ENCODE measurements at regions not wholly inside any gene's neighbourhood (a gene's known extent, or its start where the extent isn't known, plus 50 kb on each side); places are given as distances from the start of the nearest gene placed in this dataset.

DNA sequence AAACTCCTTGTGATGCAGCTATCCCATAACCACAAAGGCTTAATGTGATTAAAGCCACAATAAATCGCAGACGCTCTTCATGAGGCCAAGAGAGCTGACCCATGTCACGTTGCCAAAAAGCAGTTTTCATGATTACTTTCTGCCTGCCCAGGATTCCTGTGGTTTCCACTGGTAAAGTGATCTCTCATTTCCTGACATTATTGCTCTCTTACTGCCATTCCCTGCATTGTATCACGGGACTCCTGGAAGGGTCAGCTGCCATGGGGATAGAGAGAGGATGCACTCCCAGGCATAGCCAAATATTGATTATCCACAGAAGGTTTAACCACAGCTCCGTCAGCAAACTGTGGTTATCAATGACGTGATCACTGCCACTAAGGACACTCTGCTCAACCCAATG is 103.8 kb upstream of the SLC1A3 start:
- TF ChIP-seq, protein P1, sequence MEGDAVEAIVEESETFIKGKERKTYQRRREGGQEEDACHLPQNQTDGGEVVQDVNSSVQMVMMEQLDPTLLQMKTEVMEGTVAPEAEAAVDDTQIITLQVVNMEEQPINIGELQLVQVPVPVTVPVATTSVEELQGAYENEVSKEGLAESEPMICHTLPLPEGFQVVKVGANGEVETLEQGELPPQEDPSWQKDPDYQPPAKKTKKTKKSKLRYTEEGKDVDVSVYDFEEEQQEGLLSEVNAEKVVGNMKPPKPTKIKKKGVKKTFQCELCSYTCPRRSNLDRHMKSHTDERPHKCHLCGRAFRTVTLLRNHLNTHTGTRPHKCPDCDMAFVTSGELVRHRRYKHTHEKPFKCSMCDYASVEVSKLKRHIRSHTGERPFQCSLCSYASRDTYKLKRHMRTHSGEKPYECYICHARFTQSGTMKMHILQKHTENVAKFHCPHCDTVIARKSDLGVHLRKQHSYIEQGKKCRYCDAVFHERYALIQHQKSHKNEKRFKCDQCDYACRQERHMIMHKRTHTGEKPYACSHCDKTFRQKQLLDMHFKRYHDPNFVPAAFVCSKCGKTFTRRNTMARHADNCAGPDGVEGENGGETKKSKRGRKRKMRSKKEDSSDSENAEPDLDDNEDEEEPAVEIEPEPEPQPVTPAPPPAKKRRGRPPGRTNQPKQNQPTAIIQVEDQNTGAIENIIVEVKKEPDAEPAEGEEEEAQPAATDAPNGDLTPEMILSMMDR (IDR thresholded peaks at IDR 0.05; ENCODE audit: low read depth, low read length, poor library complexity, severe bottlenecking), result no peak
- TF ChIP-seq EZH2phosphoT487 (IDR thresholded peaks at IDR 0.05; ENCODE audit: borderline replicate concordance, low read length), result no peak

All from DOHH2 (cell line).